HCT116 (cell line): ENCODE measurements at regions not wholly inside any gene's neighbourhood (a gene's known extent, or its start where the extent isn't known, plus 50 kb on each side); places are given as distances from the start of the nearest gene placed in this dataset.

Experiments used
- ATF3 ChIP-seq: IDR thresholded peaks from 2 replicates; pipeline ENCODE4 v1.6.1; 2012
- ELF1 ChIP-seq: IDR thresholded peaks from 2 replicates; pipeline ENCODE4 v1.6.1; 2012; ENCODE audit warnings: low read depth, borderline replicate concordance
- POLR2A ChIP-seq: IDR thresholded peaks from 2 replicates; pipeline ENCODE4 v1.7.0; 2011; ENCODE audit warnings: borderline replicate concordance; ENCODE audit not compliant: insufficient read depth, insufficient read length; ENCODE audit errors: extremely low read depth
- POLR2AphosphoS5 ChIP-seq: IDR thresholded peaks from 2 replicates; pipeline ENCODE4 v1.6.1; 2011; ENCODE audit warnings: mild to moderate bottlenecking, low read depth, low read length, moderate library complexity
- REST ChIP-seq: IDR thresholded peaks from 2 replicates; pipeline ENCODE4 v1.6.1; 2012; ENCODE audit warnings: low read depth

- no peak for TF ChIP-seq POLR2A
- TF ChIP-seq POLR2AphosphoS5, result no peak
- no peak for TF ChIP-seq ATF3
- TF ChIP-seq ELF1, result no peak
- no peak for TF ChIP-seq REST
These were observed 509.1 kb downstream of the PCNX1 start for GRCh38 chr14:71416392-71416791.
